A172 (cell line): ENCODE measurements at regions not wholly inside any gene's neighbourhood (a gene's known extent, or its start where the extent isn't known, plus 50 kb on each side); places are given as distances from the start of the nearest gene placed in this dataset.

ENCODE experiments used
- DNase-seq: peaks from one replicate; pipeline ENCODE4 v3.0.0-alpha.2; 2015; ENCODE audit warnings: low spot score

- no peak for DNase-seq
Observed at GRCh38 chr18:56545464-56545863, 92.9 kb downstream of the TXNL1 start.

- no peak for DNase-seq
Observed at GRCh38 chr18:56542476-56542875, 95.9 kb downstream of the TXNL1 start.

GRCh38 chr18:56541793-56542192 is 96.6 kb downstream of the TXNL1 start:
- no peak for DNase-seq

- no peak for DNase-seq
Observed at GRCh38 chr18:56541340-56541739, 97.1 kb downstream of the TXNL1 start.

- DNase-seq, result no peak
Observed at GRCh38 chr18:56538746-56539145, 99.6 kb downstream of the TXNL1 start.

GRCh38 chr18:56532176-56532840 is 106.1 kb downstream of the TXNL1 start:
- DNase-seq, result peak; percentile 4

- no peak for DNase-seq
Observed at GRCh38 chr18:56522816-56523215, 115.6 kb downstream of the TXNL1 start.

- DNase-seq, result no peak
Observed at GRCh38 chr18:56521263-56521662, 117.1 kb downstream of the TXNL1 start.

GRCh38 chr18:56517761-56518160 is 120.6 kb downstream of the TXNL1 start:
- no peak for DNase-seq

- DNase-seq, result no peak
Observed at GRCh38 chr18:56517196-56517595, 121.2 kb downstream of the TXNL1 start.

GRCh38 chr18:56516789-56517188 is 121.6 kb downstream of the TXNL1 start:
- peak; percentile 53 for DNase-seq

- DNase-seq, result no peak
Observed at GRCh38 chr18:56515522-56515921, 122.9 kb downstream of the TXNL1 start.

GRCh38 chr18:56511996-56512395 is 126.4 kb downstream of the TXNL1 start:
- DNase-seq, result no peak

GRCh38 chr18:56510108-56510507 is 128.3 kb downstream of the TXNL1 start:
- no peak for DNase-seq

- no peak for DNase-seq
Observed at GRCh38 chr18:56509656-56510055, 128.7 kb downstream of the TXNL1 start.

GRCh38 chr18:56508370-56509036 is 129.9 kb downstream of the TXNL1 start:
- no peak for DNase-seq

- no peak for DNase-seq
Observed at GRCh38 chr18:56505971-56506370, 132.4 kb downstream of the TXNL1 start.

GRCh38 chr18:56505293-56505692 is 133.1 kb downstream of the TXNL1 start:
- no peak for DNase-seq

- DNase-seq, result no peak
Observed at GRCh38 chr18:56501896-56502295, 136.5 kb downstream of the TXNL1 start.

- no peak for DNase-seq
Observed at GRCh38 chr18:56495884-56496283, 142.5 kb downstream of the TXNL1 start.

- no peak for DNase-seq
Observed at GRCh38 chr18:56493531-56493930, 144.9 kb downstream of the TXNL1 start.

GRCh38 chr18:56492136-56492535 is 146.3 kb downstream of the TXNL1 start:
- DNase-seq, result no peak

- no peak for DNase-seq
Observed at GRCh38 chr18:56490942-56491341, 147.4 kb downstream of the TXNL1 start.

- DNase-seq, result no peak
Observed at GRCh38 chr18:56489893-56490292, 148.5 kb downstream of the TXNL1 start.
